Esophagus squamous epithelium (tissue), 5 donors: ENCODE measurements at regions not wholly inside any gene's neighbourhood (a gene's known extent, or its start where the extent isn't known, plus 50 kb on each side); places are given as distances from the start of the nearest gene placed in this dataset.

ENCODE experiments used
- DNase-seq: peaks from one replicate; lab custom pipeline; 2025; lab: John Stamatoyannopoulos, UW
- H3K27ac ChIP-seq, 4 donors: fragments of 200-600 bp; sonication (generic); one replicate each; pipeline ENCODE4 v1.5.1; 2016 to 2019; ENCODE audit warnings: mild to moderate bottlenecking in 1 of 4
- H3K27me3 ChIP-seq, 4 donors: fragments of 200-600 bp; sonication (generic); 1 replicate in 3 of 4; 2 replicates in 1 of 4; pipeline versions ENCODE4 v1.5.1 to v1.6.0; 2017 to 2021; ENCODE audit warnings: antibody characterized with exemption in 1 of 4
- H3K36me3 ChIP-seq, 3 donors: fragments of 200-600 bp; sonication (generic); one replicate each; pipeline ENCODE4 v1.5.1; 2016 to 2019
- H3K4me1 ChIP-seq, 3 donors: fragments of 200-600 bp; sonication (generic); one replicate each; pipeline ENCODE4 v1.5.1; 2017 to 2019
- H3K4me3 ChIP-seq, 4 donors: fragments of 200-600 bp; sonication (generic); 1 replicate in 3 of 4; 2 replicates in 1 of 4; pipeline ENCODE4 v1.5.1; 2016 to 2019; ENCODE audit warnings: mild to moderate bottlenecking in 2 of 4, moderate library complexity in 1 of 4
- H3K9me3 ChIP-seq, 3 donors: fragments of 200-600 bp; sonication (generic); one replicate each; pipeline ENCODE4 v1.5.1; 2016 to 2019
- POLR2A ChIP-seq, 4 donors: fragments of 450-650 bp; IDR thresholded peaks; one replicate each; pipeline ENCODE4 v1.6.1; 2017; ENCODE audit warnings: antibody characterized with exemption in 4 of 4, mild to moderate bottlenecking in 4 of 4, moderate library complexity in 3 of 4
- WGBS, 2 donors: methylation state at CpG; one replicate each; pipeline ENCODE4 v1.1.5; 2018; 5-methylcytosine and 5-hydroxymethylcytosine counted together
- intact Hi-C: fragments of 100-400 bp; cut with DNase I; formaldehyde crosslinking; loops from one replicate; pipeline ENCODE4 v1.15.0; 2022
- TF ChIP-seq, protein P1 (sequence below), 6 experiments: fragments of 450-650 bp in 4 of 6; fragments of 200-600 bp in 2 of 6; sonication (generic) in 2 of 6; IDR thresholded peaks; one replicate each; pipeline ENCODE4 v1.5.1; 2016 to 2019; ENCODE audit warnings: antibody characterized with exemption in 6 of 6, mild to moderate bottlenecking in 4 of 6, moderate library complexity in 4 of 6
- donor health status: DM: yes; HTN: yes; CAD: no.

DNA sequence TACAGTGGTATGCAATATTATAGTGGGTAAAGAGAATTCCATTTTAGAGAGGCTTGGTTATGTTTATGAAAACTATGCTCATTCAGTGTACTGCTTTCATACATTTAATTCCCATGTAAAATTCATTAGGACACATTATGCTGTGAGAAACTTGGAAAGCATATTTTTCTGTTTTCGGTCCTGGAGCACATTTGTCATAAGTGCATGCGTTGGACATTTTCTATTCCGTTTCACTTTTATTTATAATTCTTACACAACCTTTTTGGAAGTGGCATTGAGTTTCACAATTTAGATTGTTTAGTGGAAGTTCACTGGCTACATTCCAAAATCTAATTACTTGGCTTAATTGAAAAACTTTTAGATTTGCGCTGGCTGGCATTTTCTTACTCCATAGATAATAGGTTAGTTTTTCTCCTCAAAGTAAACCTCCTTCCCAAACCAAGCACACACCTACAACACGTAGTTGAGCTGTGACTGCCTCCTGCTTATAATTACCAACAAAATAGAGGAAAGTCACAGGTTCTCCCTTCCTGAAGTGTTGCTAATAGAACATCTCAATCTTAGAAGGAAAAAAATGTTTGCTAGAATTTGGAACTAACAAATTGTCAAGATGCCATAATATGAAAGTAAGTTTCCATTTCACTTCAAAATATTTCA lies 938.5 kb downstream of the TRHDE start:
- Histone ChIP-seq H3K27me3 (no peaks in the 10 kb centered on the region), H3K27ac (no peak overlapping the region), H3K4me3 (no peak overlapping the region), H3K4me1 (no peaks in the 10 kb centered on the region), H3K36me3 (no peaks in the 10 kb centered on the region), H3K9me3 (peaks cover 0 to 4% (median 0%) of the 10 kb centered on the region in 3 donors)
- no peak for TF ChIP-seq POLR2A (IDR thresholded peaks at IDR 0.05)
- TF ChIP-seq, protein P1, sequence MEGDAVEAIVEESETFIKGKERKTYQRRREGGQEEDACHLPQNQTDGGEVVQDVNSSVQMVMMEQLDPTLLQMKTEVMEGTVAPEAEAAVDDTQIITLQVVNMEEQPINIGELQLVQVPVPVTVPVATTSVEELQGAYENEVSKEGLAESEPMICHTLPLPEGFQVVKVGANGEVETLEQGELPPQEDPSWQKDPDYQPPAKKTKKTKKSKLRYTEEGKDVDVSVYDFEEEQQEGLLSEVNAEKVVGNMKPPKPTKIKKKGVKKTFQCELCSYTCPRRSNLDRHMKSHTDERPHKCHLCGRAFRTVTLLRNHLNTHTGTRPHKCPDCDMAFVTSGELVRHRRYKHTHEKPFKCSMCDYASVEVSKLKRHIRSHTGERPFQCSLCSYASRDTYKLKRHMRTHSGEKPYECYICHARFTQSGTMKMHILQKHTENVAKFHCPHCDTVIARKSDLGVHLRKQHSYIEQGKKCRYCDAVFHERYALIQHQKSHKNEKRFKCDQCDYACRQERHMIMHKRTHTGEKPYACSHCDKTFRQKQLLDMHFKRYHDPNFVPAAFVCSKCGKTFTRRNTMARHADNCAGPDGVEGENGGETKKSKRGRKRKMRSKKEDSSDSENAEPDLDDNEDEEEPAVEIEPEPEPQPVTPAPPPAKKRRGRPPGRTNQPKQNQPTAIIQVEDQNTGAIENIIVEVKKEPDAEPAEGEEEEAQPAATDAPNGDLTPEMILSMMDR (IDR thresholded peaks at IDR 0.05) = no peak
- DNase-seq = no peak
- intact Hi-C loops = no loop called here
- 51 to 61% methylated on average over 5 of the region's 5 CpGs for WGBS, 2 donors

DNA sequence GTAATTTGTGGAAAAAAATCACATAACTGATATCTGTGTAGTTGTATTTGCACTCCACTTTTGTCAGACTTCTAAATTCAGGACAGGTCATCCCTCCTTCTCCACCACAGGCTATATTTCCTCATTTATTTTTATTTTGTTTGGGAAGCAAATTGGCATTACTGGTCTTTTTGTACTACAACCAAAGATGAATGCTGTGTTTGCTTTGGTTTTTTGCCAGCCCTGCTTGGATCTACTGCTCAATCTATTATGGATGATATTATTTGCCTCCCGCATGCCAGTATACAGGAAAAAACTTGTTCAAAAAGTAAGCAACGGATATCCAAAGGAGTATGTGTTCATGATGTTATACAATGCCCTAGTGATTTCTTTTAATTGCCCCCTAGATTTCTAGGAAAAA lies 948.8 kb downstream of the TRHDE start:
- Histone ChIP-seq H3K27me3 (no peaks in the 10 kb centered on the region), H3K36me3 (no peaks in the 10 kb centered on the region), H3K4me1 (no peaks in the 10 kb centered on the region), H3K4me3 (no peak overlapping the region), H3K9me3 (no peaks in the 10 kb centered on the region), H3K27ac (no peak overlapping the region)
- intact Hi-C loops = no loop called here
- WGBS, 2 donors = 41% methylated on average over 2 of the region's 2 CpGs
- TF ChIP-seq, protein P1 (IDR thresholded peaks at IDR 0.05) = no peak
- no peak for TF ChIP-seq POLR2A (IDR thresholded peaks at IDR 0.05)
- DNase-seq = no peak

DNA sequence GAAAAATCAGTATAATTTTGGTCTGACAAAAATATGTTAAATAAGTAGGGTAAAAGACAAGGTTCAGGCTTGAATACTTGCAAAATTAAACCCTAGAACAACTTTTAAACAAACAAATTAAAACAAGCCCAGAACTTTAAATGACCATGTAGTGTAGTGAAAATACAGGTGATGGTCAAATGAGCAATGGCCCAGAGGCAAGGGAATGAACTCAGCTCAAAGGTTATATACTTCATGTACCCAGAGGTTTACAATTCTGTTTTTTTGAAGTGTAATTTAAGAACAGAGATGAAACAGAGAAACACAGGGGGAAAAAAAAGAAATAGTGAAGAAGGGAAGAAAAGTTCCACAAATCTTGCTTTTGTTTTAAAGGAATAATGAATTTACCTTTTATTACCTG lies 949.2 kb downstream of the TRHDE start:
- no peak for DNase-seq
- Histone ChIP-seq H3K27ac (no peak overlapping the region), H3K27me3 (no peaks in the 10 kb centered on the region), H3K9me3 (no peaks in the 10 kb centered on the region), H3K4me1 (no peaks in the 10 kb centered on the region), H3K36me3 (no peaks in the 10 kb centered on the region), H3K4me3 (no peak overlapping the region)
- no peak for TF ChIP-seq POLR2A (IDR thresholded peaks at IDR 0.05)
- TF ChIP-seq, protein P1 (IDR thresholded peaks at IDR 0.05) = no peak
- intact Hi-C loops = no loop called here

DNA sequence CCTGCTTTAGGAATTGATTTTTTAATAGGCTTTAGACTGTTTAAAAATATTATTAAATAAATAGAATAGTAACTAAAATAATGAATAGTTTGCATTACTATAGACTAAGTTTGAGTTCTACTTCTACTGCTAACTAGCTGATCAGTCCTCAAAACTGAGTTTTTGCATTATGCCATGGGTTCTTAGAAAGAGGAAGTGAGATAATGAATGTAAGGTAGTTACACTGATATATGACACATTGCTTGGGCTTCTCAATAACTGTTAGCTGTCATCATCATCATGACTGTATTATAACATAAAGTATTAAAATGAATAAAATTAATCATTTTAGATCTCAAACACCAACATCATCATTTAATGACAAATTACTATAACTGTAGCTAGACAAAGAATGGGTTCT lies 949.7 kb downstream of the TRHDE start:
- no peaks in the 10 kb centered on the region for H3K27me3 ChIP-seq
- DNase-seq = no peak
- no peaks in the 10 kb centered on the region for H3K36me3 ChIP-seq
- intact Hi-C loops = no loop called here
- no peak overlapping the region for H3K4me3 ChIP-seq
- no peaks in the 10 kb centered on the region for H3K9me3 ChIP-seq
- TF ChIP-seq POLR2A (IDR thresholded peaks at IDR 0.05) = no peak
- TF ChIP-seq, protein P1 (IDR thresholded peaks at IDR 0.05) = no peak
- no peaks in the 10 kb centered on the region for H3K4me1 ChIP-seq
- no peak overlapping the region for H3K27ac ChIP-seq

DNA sequence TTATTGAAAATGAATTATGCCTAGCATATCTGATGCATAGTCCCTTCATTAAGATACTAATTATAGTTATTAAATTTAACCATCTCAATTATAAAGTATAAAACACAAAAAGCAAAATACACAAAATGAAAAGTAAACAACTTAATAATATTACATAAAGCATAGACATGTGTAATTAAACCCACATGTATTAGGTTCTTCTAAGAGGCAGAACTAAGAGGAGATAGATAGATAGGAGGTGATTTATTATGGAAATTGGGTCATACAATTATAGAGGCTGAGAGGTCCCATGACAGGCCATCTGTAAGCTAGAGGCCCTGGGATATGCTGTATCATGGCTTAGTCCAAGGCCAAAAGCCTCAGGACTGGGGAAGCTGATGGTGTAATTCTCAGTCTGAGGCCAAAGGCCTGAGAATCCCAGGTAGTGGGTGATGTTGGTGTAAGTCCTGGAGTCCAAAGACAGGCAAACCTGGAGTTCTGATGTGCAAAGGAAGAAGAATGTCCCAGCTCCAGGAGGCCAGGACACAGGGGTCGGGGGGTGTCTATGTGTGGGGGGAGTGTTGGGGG lies 953.3 kb downstream of the TRHDE start:
- Histone ChIP-seq H3K27me3 (no peaks in the 10 kb centered on the region), H3K36me3 (no peaks in the 10 kb centered on the region), H3K4me1 (no peaks in the 10 kb centered on the region), H3K27ac (no peak overlapping the region), H3K9me3 (no peaks in the 10 kb centered on the region), H3K4me3 (no peak overlapping the region)
- TF ChIP-seq POLR2A (IDR thresholded peaks at IDR 0.05) = no peak
- TF ChIP-seq, protein P1 (IDR thresholded peaks at IDR 0.05) = no peak
- DNase-seq = no peak
- WGBS, 2 donors = 36 to 38% methylated on average over 1 of the region's 1 CpG
- intact Hi-C loops = no loop called here
